Activated CD4-positive, alpha-beta T cell treated with anti-CD3 and anti-CD28 coated beads, Interleukin-2, amount 10 ng/mL, durations not matched to agents 24 days and 14 days (primary cell): ENCODE measurements at regions not wholly inside any gene's neighbourhood (a gene's known extent, or its start where the extent isn't known, plus 50 kb on each side); places are given as distances from the start of the nearest gene placed in this dataset.
"Not testable (repeated sequence)": the region's sequence is repeated elsewhere in the genome, so short reads cannot be mapped to it uniquely, and the experiment has no call there.

Experiments
- DNase-seq: peaks from one replicate; pipeline ENCODE4 v3.0.0; 2022
- H3K27ac Mint-ChIP-seq: one replicate; pipeline ENCODE4 v1.8.0; 2022; ENCODE audit warnings: mild to moderate bottlenecking, mixed read lengths
- H3K27me3 Mint-ChIP-seq: one replicate; pipeline ENCODE4 v1.8.0; 2022; ENCODE audit warnings: mixed read lengths
- H3K36me3 Mint-ChIP-seq: one replicate; pipeline ENCODE4 v1.8.0; 2022; ENCODE audit warnings: low read depth, mild to moderate bottlenecking, mixed read lengths
- H3K4me1 Mint-ChIP-seq: one replicate; pipeline ENCODE4 v1.8.0; 2021; ENCODE audit warnings: mixed read lengths
- H3K4me3 Mint-ChIP-seq: one replicate; pipeline ENCODE4 v1.8.0; 2022; ENCODE audit warnings: mild to moderate bottlenecking, moderate library complexity, mixed read lengths
- H3K9me3 Mint-ChIP-seq: one replicate; pipeline ENCODE4 v1.8.0; 2021; ENCODE audit warnings: mixed read lengths
- intact Hi-C: fragments of 100-400 bp; cut with micrococcal nuclease; formaldehyde crosslinking; loops from one replicate; pipeline ENCODE4 v1.15.1; 2023

- H3K9me3 Mint-ChIP-seq, H3K27me3 Mint-ChIP-seq, intact Hi-C loops, H3K27ac Mint-ChIP-seq, H3K4me1 Mint-ChIP-seq, DNase-seq, H3K36me3 Mint-ChIP-seq, H3K4me3 Mint-ChIP-seq: not testable (repeated sequence)
Observed at GRCh38 chr10:28896791-28897409, 219.6 kb downstream of the BAMBI start.

DNA sequence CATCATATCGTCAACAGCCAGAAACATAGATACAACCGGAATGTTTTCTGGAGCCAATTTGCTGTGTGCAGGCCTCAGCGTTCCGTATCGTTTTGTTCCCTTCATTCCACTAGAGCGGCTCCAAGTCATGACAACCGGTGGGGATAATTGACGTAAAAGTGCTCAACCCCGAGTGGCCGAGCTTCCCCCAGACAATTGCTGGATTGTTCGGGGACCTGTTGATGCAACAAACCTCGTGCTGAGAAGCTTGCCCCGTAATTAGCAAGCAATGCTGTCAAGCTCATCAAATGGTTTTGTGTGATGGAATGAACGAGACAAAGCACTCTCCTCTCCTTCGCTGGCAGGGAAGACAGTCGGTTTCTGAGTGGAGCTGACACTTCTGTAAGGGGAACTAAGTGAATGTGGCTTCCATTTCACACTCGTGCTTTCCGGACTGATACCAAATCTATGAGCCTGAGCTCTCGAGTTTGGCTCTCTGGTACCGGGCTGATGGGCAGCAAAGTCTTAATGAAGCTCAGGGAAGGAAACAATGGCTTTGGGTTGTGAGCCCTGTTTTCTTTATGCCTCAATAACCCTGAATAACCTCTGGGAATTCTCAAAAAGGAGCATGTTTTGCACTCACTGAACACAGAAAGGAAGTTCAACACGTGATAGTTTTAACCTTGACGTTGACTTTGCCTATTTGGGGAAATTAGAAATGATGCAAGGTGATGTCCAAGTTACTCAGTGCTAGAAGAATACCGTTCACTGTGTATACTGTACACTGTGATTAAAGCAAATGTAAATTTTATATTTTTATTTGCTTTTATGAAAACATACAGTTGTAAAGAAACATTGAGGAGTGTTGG, 220.5 kb downstream of the BAMBI start:
- Mint-ChIP-seq H3K4me1 (no peaks in the 10 kb centered on the region), H3K4me3 (no peak overlapping the region), H3K27ac (no peak overlapping the region), H3K27me3 (no peaks in the 10 kb centered on the region), H3K36me3 (no peaks in the 10 kb centered on the region), H3K9me3 (no peaks in the 10 kb centered on the region)
- intact Hi-C loops: no loop called here
- DNase-seq: no peak

DNA sequence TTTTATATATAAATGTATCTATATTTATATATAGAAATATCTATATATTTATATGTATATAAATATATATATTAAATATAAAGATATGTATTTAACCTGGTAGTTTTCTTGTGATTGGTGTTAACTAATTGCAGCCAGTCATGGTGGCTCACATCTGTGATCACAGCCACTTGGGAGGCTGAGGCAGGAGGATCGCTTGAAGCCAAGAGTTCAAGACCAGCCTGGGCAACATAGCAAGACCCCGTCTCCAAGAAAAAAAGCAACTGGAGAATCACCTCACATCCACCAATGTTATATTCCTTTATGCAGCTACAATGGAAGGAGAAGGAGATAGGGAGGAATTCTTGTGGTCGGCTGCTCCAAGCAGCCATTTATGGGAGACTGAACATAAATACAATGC, 224.9 kb downstream of the BAMBI start:
- H3K27ac Mint-ChIP-seq: no peak overlapping the region
- no peaks in the 10 kb centered on the region for H3K27me3 Mint-ChIP-seq
- no peaks in the 10 kb centered on the region for H3K4me1 Mint-ChIP-seq
- H3K9me3 Mint-ChIP-seq: no peaks in the 10 kb centered on the region
- H3K36me3 Mint-ChIP-seq: no peaks in the 10 kb centered on the region
- intact Hi-C loops: no loop called here
- no peak overlapping the region for H3K4me3 Mint-ChIP-seq
- DNase-seq: no peak

GRCh38 chr10:28903063-28903462, 225.7 kb downstream of the BAMBI start:
- Mint-ChIP-seq H3K4me1 (no peaks in the 10 kb centered on the region), H3K36me3 (no peaks in the 10 kb centered on the region), H3K27ac (no peak overlapping the region), H3K27me3 (no peaks in the 10 kb centered on the region), H3K4me3 (no peak overlapping the region), H3K9me3 (peaks cover under 1% of the 10 kb centered on the region)
- DNase-seq: no peak
- intact Hi-C loops: no loop called here

DNA sequence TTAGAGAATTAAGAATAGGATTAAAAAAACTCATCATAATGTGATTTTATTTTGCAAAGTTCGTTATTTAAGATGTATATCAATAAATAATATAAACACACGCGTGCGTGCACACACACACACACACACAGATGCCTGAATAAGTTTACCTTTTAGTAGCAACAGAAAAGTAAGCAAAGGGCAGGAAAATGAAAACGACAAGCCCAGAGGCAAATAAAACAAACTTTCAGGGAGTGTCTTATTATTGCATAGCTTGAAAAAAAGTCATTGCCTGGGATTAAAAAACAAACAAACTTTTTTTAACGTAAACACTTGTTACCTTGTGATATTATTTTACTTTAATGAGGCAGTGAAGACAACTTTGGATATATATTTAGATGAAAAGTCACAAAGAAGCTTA, 226.4 kb downstream of the BAMBI start:
- H3K9me3 Mint-ChIP-seq: peaks cover 2% of the 10 kb centered on the region
- H3K4me1 Mint-ChIP-seq: no peaks in the 10 kb centered on the region
- H3K4me3 Mint-ChIP-seq: no peak overlapping the region
- H3K27me3 Mint-ChIP-seq: no peaks in the 10 kb centered on the region
- DNase-seq: no peak
- intact Hi-C loops: no loop called here
- no peaks in the 10 kb centered on the region for H3K36me3 Mint-ChIP-seq
- H3K27ac Mint-ChIP-seq: no peak overlapping the region

- DNase-seq: no peak
- Mint-ChIP-seq H3K4me3 (no peak overlapping the region), H3K27me3 (no peaks in the 10 kb centered on the region), H3K4me1 (no peaks in the 10 kb centered on the region), H3K27ac (no peak overlapping the region), H3K9me3 (peaks cover 2% of the 10 kb centered on the region), H3K36me3 (no peaks in the 10 kb centered on the region)
- intact Hi-C loops: no loop called here
Observed at GRCh38 chr10:28905371-28905770, 228.1 kb downstream of the BAMBI start.

DNA sequence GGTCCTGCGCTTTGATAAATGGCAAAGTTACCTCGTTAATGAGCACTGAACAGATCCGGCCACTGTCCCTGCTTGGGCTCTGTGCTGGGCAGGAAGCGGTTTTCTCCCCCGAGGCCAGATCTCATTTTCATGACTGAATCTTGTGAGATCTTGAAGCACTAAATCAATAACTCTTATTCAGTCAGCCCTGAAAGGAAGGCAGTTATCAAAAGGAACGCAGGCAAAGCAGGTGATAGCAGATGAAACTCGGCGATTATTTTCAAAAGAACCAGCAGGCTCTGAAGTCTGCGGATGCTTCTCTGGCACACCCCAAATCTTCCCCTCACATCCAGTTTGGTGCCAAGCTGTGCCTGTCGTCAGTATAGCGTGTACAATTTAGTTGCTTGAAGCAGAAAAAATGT, 228.7 kb downstream of the BAMBI start:
- no peak overlapping the region for H3K4me3 Mint-ChIP-seq
- intact Hi-C loops: no loop called here
- no peaks in the 10 kb centered on the region for H3K36me3 Mint-ChIP-seq
- H3K27ac Mint-ChIP-seq: no peak overlapping the region
- H3K9me3 Mint-ChIP-seq: peaks cover 2% of the 10 kb centered on the region
- DNase-seq: no peak
- no peaks in the 10 kb centered on the region for H3K27me3 Mint-ChIP-seq
- no peaks in the 10 kb centered on the region for H3K4me1 Mint-ChIP-seq

DNA sequence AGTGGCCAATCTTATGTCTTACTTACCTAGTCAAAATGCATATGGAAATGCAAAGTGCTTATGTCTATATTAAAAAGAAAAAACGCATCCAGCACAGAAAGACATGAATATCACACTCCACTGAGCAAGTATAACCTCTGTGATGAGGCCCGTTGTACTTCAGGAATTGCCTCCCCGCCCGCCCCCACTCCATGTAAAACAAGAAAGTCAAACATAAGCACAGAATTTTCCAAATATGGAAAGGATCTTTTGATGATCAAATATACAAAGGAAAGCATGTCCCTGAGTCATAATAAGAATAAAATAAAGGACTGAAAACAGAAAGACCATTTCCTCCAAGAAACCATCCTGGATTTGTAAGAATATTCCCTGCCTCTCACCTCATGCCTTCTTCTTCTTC, 229.1 kb downstream of the BAMBI start:
- Mint-ChIP-seq H3K4me3 (no peak overlapping the region), H3K9me3 (peaks cover 2% of the 10 kb centered on the region), H3K36me3 (no peaks in the 10 kb centered on the region), H3K4me1 (no peaks in the 10 kb centered on the region), H3K27me3 (no peaks in the 10 kb centered on the region), H3K27ac (no peak overlapping the region)
- intact Hi-C loops: no loop called here
- DNase-seq: no peak

GRCh38 chr10:28906934-28907333, 229.6 kb downstream of the BAMBI start:
- Mint-ChIP-seq H3K27me3 (no peaks in the 10 kb centered on the region), H3K4me1 (no peaks in the 10 kb centered on the region), H3K36me3 (no peaks in the 10 kb centered on the region), H3K9me3 (peaks cover 2% of the 10 kb centered on the region), H3K27ac (no peak overlapping the region), H3K4me3 (no peak overlapping the region)
- intact Hi-C loops: no loop called here
- no peak for DNase-seq

- Mint-ChIP-seq H3K36me3 (no peaks in the 10 kb centered on the region), H3K4me3 (no peak overlapping the region), H3K27me3 (no peaks in the 10 kb centered on the region), H3K9me3 (peaks cover 2% of the 10 kb centered on the region), H3K27ac (no peak overlapping the region), H3K4me1 (no peaks in the 10 kb centered on the region)
- intact Hi-C loops: no loop called here
- no peak for DNase-seq
Observed at GRCh38 chr10:28909875-28910274, 232.6 kb downstream of the BAMBI start.

DNA sequence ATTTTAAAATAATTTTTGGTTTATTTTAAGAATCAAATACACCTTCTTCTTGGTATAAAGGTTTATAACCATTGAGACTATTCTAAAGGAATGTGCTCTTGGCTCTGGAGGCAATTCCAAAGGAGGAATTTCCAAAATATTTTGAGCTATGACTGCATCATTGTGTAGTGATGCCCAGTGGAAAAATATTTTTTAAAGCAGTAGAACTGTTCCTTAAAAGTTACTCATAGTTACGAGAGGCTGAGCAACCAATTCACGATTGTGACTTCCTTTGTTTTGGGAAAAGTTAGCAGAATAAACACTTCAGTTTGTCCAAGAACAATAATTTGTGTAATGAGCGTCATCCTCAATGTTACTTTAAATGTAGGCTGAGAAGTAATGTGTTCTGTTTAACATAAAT, 233.6 kb downstream of the BAMBI start:
- Mint-ChIP-seq H3K9me3 (peaks cover 2% of the 10 kb centered on the region), H3K27me3 (no peaks in the 10 kb centered on the region), H3K4me1 (no peaks in the 10 kb centered on the region), H3K4me3 (no peak overlapping the region), H3K27ac (no peak overlapping the region), H3K36me3 (no peaks in the 10 kb centered on the region)
- DNase-seq: no peak
- intact Hi-C loops: no loop called here

GRCh38 chr10:28911511-28911910, 234.2 kb downstream of the BAMBI start:
- DNase-seq, H3K9me3 Mint-ChIP-seq, H3K4me1 Mint-ChIP-seq: not testable (repeated sequence)

GRCh38 chr10:28912017-28912783, 234.9 kb downstream of the BAMBI start:
- no peak overlapping the region for H3K27ac Mint-ChIP-seq
- H3K4me3 Mint-ChIP-seq: no peak overlapping the region
- no peak for DNase-seq
- no peaks in the 10 kb centered on the region for H3K36me3 Mint-ChIP-seq
- H3K4me1 Mint-ChIP-seq: no peaks in the 10 kb centered on the region
- intact Hi-C loops: no loop called here
- peaks cover 2% of the 10 kb centered on the region for H3K9me3 Mint-ChIP-seq
- H3K27me3 Mint-ChIP-seq: no peaks in the 10 kb centered on the region

More at GRCh38 chr10:28911511-28911910, 234.2 kb downstream of the BAMBI start:
- H3K27me3 Mint-ChIP-seq, H3K27ac Mint-ChIP-seq, H3K4me3 Mint-ChIP-seq, intact Hi-C loops, H3K36me3 Mint-ChIP-seq: not testable (repeated sequence)
